Left colon (tissue), 2 donors: ENCODE measurements at regions not wholly inside any gene's neighbourhood (a gene's known extent, or its start where the extent isn't known, plus 50 kb on each side); places are given as distances from the start of the nearest gene placed in this dataset.

Experiments used
- ATAC-seq: fragments of 200-7000 bp; cut with Tn5 transposase; one replicate; pipeline ENCODE4 v1.9.1; 2020; ENCODE audit warnings: mild to moderate bottlenecking, moderate library complexity
- DNase-seq, 2 donors: peaks; one replicate each; pipeline ENCODE4 v3.0.0-alpha.2; 2020
- intact Hi-C, 2 donors: fragments of 100-400 bp; cut with DNase I in 1 of 2; cut with micrococcal nuclease in 1 of 2; formaldehyde crosslinking; loops; one replicate each; pipeline versions ENCODE4 v1.11.2 to v1.14.0; 2022; cut with DNase I, micrococcal nuclease
- donor health status: DM: no; HTN: no; CAD: no.
- donor health status: DM: yes; HTN: yes; CAD: no.

DNA sequence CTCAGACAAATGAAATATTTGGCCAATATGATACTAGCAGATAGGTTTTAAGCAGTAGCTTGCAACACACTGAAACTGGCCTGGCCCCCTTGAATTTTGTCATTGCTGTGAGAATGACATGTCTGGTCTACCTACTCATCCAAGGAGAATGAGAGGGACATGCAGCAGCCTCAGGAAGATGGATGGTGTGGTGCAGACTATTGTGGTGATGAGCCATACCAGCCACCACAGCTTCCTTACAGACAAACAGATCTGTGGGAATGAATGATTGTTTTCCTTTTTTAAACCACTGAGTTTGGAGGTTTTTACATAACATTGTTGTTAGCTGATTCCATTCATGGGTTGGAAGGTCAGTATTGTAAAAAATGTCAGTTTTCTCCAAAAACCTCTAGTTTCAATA is 133.7 kb upstream of the POU1F1 start:
- intact Hi-C loops, result no loop called here
- DNase-seq (no peak), ATAC-seq (no peak)

DNA sequence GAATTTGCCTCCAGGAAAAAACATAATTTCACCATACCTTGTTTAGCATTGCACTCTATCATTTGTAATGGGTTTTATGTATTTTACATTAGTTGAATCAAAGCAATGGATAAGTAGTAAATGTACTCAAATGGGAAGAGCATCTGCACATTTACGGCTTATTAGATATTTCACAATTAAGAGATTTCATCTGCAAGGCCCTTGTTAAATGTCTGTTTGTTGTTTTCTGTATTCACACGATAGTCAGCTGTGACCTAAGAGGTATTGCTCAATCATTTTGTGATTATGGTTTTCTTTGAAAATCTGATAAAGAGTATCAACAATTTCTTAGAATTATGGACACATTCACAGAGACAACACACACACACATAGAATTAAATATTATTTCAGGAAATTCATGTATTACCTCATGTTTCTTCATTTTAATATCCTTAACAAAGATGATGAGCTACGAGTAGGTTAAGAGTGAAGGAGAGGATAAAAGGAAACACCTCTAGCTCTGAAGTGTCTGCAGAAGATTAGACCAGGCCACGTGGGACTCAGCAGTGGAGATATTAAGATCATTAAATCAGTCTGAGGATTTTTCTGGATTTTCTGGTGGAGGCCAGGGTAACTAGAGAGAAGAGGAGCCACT is 121.9 kb upstream of the POU1F1 start:
- ATAC-seq, result no peak
- no peak for DNase-seq

DNA sequence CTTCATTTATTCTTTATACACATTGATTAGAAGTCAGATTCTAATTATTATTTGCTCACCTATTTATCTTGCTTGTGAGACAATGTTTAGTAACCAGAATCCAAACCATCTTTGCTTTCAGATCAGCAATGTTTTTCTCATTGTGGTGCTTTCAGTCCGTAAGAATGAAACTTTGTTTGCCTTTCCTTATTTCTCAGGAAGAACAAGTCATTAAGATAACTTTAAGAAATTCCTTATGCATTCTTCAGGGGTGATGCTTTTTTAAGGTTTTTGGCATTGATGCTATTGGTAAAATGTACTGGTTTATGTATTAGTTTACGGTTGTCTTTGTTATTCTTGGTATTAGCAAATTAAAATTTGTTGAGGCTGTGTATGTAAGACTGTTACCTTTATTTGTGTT is 120.8 kb upstream of the POU1F1 start:
- DNase-seq, result no peak
- intact Hi-C loops, result no loop called here
- no peak for ATAC-seq

More for the DNA sequence above, 121.9 kb upstream of the POU1F1 start:
- intact Hi-C loops, result no loop called here

DNA sequence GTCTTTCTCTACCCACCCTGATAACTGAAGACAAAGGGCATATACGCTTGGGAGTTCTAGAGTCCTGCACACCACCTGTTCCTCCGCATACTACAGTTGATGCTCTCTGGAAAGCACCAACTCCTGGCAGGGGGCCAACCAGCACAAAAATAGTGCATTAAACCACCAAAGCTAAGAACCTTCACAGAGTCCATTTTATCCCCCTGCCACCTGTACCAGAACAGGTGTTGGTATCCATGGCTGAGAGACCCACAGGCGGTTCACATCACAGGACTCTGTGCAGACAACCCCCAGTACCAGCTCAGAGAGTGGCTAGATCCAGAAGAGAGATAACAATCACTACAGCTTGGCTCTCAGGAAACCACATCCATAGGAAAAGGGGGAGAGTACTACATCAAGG is 114.4 kb upstream of the POU1F1 start:
- DNase-seq, result no peak
- ATAC-seq, result no peak
- intact Hi-C loops, result no loop called here

DNA sequence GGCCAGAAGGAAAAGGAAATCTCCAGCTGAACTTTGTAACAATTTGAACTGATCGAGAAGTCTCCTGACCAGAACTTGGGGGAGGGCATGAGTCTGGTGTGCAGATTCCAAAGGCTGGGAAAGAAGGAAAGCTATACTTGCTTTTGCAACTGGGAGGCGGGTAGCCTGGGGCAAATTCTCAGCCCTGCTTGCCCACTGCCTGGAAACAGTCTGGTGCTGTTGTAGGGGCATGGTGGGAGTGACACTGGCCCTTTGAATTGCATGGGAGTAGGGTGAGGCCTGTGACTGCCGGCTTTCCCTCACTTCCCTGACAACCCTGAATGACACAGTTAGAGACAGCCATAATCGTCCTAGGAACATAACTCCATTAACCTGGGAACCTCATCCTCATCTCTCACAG is 114.0 kb upstream of the POU1F1 start:
- ATAC-seq (no peak), DNase-seq (no peak)
- intact Hi-C loops, result no loop called here

DNA sequence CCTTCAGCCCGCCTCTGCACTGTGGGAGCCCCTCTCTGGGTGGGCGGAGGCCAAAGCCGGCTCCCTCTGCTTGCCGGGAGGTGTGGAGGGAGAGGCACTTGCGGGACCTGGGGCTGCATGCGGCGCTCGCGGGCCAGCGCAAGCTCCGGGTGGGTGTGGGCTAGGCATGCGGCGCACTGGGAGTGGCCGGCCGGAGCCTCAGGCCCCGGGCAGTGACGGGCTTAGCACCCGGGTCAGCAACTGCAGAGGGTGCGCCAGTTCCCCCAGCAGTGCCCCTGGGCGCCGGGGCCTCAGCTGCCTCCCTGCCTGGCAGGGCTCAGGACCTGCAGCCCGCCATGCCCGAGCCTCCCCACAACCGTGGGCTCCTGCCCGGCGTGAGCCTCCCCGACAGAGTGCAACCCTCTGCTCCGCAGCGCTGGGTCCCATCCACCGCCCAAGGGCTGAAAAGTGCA is 98.9 kb upstream of the POU1F1 start:
- DNase-seq (no peak), ATAC-seq (no peak)
- intact Hi-C loops, result no loop called here

GRCh38 chr3:87370007-87370406 is 93.6 kb upstream of the POU1F1 start:
- intact Hi-C loops, result no loop called here
- DNase-seq, result no peak
- no peak for ATAC-seq

DNA sequence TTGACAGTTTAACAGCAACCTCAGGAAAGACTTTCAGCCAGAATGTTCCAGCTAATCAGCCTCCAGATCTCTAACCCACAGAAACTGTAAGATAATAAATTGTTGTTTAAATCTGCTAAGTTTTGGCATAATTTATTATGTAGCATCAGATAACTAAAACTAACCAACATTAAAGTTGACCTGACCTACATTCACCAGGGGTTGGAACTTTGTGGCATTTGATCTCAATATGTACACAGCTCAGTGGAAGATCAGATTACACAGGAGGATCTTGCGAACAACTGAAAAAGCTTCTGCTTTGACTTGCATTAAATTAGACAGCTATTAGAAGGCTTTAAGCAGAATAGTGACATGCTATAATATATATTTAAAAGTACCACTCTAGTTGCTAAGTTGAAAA is 91.4 kb upstream of the POU1F1 start:
- ATAC-seq (no peak), DNase-seq (no peak)
- intact Hi-C loops, result no loop called here

DNA sequence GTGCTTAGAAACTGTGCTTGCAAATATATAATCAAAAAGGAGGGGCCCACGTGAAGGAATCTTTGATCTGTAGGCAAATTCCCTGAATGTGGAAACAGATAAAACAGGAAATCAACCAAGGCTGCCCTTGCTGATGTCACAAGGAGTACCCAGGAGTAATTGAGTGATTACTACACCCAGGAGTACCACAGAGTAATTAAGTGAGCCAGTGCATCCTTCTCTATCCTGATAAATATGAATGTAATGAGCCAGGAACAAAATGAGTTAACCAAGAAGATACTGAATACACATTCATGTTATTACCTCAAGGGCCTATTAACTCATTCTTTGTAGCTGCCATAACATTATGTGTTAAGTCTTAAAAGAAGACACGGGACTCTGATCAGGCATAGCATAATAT is 87.3 kb upstream of the POU1F1 start:
- no peak for DNase-seq
- intact Hi-C loops, result no loop called here
- ATAC-seq, result no peak

DNA sequence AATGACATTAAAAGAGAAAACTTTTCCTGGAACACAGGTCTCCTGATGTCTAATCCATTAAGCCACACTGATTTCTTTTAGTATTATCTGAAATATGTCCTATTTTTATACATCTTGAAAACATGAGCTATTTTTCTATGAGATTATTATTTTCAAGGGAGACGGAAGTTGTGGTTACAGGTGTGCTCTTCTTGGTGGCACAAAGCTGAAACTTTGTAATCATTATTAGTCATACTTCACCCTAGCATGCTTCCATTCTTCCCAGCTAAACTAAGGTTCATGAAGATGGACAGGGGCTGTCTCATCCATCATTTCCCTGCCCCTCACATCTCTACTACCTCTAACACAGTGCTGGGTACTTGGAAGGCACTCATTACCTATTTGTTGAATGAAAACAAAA is 85.6 kb upstream of the POU1F1 start:
- ATAC-seq, result no peak
- DNase-seq, result no peak
- intact Hi-C loops, result no loop called here

DNA sequence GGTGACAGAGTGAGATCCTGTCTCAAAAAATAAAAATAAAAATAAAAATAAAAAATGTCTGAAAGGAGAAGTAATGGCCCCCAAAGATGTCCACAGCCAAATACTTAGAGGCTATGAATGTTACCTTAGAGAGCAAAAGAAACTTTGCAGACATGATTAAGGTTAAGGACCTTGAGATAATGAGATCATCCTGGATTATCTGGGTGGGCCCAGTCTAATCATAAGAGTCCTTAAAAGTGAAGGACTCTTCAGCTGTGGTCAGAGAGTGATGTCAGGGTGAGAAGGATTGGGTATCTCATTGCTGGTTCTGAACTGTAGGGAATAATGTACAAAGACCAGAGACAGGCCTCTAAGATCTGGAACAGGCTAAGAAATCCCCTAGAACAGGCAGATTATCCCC is 84.9 kb upstream of the POU1F1 start:
- DNase-seq (no peak), ATAC-seq (no peak)
- intact Hi-C loops, result no loop called here

- peak; percentile 40 for ATAC-seq
- intact Hi-C loops, result loop anchor here in 1 of 2 donors (10.0 kb wide), 2 partner anchors 645 to 755 kb away; no protein-coding TSS in a partner anchor
- DNase-seq, result no peak
Measured at GRCh38 chr3:87359826-87360225, 83.4 kb upstream of the POU1F1 start.

GRCh38 chr3:87359025-87359424 is 82.6 kb upstream of the POU1F1 start:
- no peak for DNase-seq
- ATAC-seq, result no peak
- intact Hi-C loops, result loop anchor here in 1 of 2 donors (10.0 kb wide), 2 partner anchors 646 to 756 kb away; no protein-coding TSS in a partner anchor

GRCh38 chr3:87358066-87358465 is 81.7 kb upstream of the POU1F1 start:
- intact Hi-C loops, result loop anchor here in 1 of 2 donors (10.0 kb wide), 2 partner anchors 647 to 757 kb away; no protein-coding TSS in a partner anchor
- DNase-seq, result no peak
- ATAC-seq, result no peak

GRCh38 chr3:87354398-87354797 is 78.0 kb upstream of the POU1F1 start:
- peak; percentile 68 for ATAC-seq
- intact Hi-C loops, result loop anchor here in 1 of 2 donors (10.0 kb wide), 2 partner anchors 650 to 760 kb away; no protein-coding TSS in a partner anchor
- no peak for DNase-seq

DNA sequence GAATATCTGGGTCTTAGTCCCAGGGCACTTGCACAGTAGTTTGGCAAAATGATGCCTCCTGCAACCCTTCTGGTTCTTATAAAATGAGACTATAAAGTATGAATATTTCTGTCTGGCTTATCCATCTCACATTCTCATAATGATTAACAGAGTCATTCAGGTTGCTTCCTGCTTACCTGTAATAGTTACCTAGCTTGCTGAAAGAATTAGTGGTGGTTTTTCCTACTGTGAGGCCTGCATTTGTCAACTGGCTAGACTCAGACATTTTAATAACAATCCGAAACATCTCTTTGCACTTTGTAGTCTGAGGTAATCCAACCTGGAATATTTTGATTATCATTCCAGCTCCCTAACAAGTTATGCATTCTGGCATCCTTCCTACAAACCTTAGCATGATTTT is 75.6 kb upstream of the POU1F1 start:
- intact Hi-C loops, result loop anchor here in 1 of 2 donors (10.0 kb wide), 2 partner anchors 653 to 763 kb away; no protein-coding TSS in a partner anchor
- ATAC-seq (peak; percentile 93), DNase-seq (no peak)

- ATAC-seq (peak; percentile 80), DNase-seq (no peak)
- intact Hi-C loops, result loop anchor here in 1 of 2 donors (10.0 kb wide), 2 partner anchors 654 to 764 kb away; no protein-coding TSS in a partner anchor
Measured at GRCh38 chr3:87350367-87351199, 74.2 kb upstream of the POU1F1 start.

- ATAC-seq (no peak), DNase-seq (no peak)
- intact Hi-C loops, result loop anchor here in 1 of 2 donors (10.0 kb wide), 2 partner anchors 655 to 765 kb away; no protein-coding TSS in a partner anchor
Measured at GRCh38 chr3:87349833-87350232, 73.4 kb upstream of the POU1F1 start.

GRCh38 chr3:87336761-87337160 is 60.4 kb upstream of the POU1F1 start:
- DNase-seq (no peak), ATAC-seq (no peak)
- intact Hi-C loops, result no loop called here

- ATAC-seq, result no peak
- DNase-seq, result no peak
- intact Hi-C loops, result no loop called here
Measured at GRCh38 chr3:87335931-87336330, 59.5 kb upstream of the POU1F1 start.
